Effector CD4-positive, alpha-beta T cell (primary cell): ENCODE measurements at regions not wholly inside any gene's neighbourhood (a gene's known extent, or its start where the extent isn't known, plus 50 kb on each side); places are given as distances from the start of the nearest gene placed in this dataset.

Experiments
- DNase-seq: peaks from one replicate; pipeline ENCODE4 v3.0.0-alpha.2; 2020

DNA sequence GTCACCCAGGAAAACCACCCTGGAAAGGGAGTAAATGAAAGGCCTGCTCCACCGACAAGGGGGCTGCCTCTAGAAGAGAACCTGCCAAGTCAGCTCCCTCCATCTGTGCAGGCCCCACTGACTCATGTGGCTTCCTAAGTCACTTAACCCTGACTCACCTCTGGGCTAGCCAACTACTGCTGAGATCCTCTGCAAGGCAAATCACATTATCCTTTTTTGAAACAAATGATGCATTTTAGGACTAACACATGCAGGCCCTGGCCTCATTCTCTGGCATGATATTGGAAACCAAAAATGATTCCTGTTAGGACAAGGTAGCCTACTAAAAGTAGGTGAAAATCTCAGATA lies 474.6 kb downstream of the EPHA4 start:
- no peak for DNase-seq

GRCh38 chr2:221097949-221098348 lies 474.2 kb downstream of the EPHA4 start:
- DNase-seq = no peak

GRCh38 chr2:221100467-221101089 lies 471.5 kb downstream of the EPHA4 start:
- no peak for DNase-seq

DNA sequence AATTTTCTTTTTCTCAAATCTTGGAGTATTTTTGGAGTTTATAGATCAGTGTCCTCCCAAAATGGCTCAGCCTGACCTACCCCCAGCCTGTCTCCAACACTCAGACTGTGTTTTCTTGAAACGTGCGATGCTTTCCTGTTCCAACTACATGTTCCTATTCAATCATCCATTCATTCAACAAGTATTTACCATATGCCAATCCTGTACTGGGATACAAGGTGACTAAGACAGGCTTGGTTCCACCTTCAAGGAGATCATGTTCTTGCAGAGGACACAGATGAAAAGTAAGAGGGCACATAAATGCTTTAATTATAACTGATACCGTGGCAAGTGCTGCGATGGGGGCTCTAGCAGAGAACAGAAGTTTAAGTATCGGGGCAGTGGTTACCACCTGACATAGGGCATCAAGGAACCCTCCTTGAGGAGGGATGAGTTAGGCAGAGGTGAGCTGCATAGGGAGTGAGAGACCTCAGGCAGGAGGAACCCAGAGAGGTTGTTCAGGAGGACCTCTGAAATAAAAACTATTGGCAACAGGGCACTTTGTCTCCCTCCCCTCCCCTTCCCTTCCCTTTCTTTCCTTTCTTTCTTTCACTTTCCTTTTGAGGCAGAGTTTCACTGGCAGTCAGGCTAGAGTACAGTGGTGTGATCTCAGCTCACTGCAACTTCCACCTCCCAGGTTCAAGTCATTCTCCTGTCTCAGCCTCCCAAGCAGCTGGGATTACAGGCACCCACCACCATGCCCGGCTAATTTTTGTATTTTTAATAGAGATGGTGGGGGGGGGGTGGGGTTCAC lies 469.0 kb downstream of the EPHA4 start:
- no peak for DNase-seq

- no peak for DNase-seq
Measured at GRCh38 chr2:221103930-221104329, 468.2 kb downstream of the EPHA4 start.

GRCh38 chr2:221104361-221104811 lies 467.7 kb downstream of the EPHA4 start:
- DNase-seq = no peak

DNA sequence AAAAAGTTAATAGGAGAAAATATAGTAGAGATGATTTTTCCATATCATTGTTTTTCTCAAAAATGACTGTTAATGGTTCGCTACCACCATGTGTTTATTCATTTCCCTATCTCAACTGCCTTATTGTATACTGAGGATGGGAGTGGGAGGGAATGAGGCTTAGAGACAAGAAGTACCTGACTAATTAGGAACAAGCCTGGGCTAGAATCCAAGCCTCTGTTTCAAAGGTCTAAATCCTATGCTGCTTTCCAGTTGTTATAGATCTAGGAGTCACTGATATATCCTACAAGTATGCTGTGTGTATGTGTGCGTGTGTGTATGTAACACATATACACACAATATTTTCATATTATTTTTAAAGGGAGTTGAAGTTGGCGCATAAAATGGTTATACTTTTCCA lies 465.9 kb downstream of the EPHA4 start:
- no peak for DNase-seq

DNA sequence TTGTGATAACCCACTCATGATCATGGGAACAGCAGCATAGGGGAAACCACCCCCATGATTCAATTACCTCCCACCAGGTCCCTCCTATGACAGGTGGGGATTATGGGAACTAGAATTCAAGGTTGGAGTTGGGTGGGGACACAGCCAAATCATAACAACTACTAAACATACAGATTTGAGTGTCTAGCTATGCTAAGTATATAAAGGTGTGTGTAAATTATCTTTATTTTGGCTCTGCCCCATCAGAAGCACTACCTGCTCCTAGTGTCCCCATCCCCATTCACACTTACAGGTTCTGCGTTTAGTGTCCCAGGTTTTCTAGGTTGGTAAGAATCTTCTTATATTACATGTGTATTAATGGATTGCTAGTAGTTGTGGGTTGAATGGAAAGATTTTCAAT lies 464.7 kb downstream of the EPHA4 start:
- DNase-seq = no peak

DNA sequence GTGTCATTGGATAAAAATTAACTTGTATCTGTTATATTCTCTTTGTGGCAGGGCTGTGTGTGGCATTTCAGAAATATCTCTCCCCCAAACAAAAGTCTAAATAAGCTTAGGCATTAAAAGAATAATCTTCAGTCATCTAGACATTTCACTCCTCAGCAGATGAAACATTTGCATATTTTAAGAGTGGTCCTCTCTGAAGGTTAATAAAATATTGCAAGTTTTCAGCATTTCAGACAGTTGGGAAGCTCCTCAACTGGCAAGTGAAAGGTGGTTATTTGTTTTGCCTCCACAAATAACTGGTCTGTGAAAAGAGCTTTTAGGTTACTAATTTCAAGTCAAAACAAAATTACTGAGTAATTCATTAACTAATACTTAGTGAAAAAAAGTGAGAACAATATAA lies 462.6 kb downstream of the EPHA4 start:
- no peak for DNase-seq

- DNase-seq = no peak
Measured at GRCh38 chr2:221111739-221112138, 460.4 kb downstream of the EPHA4 start.

GRCh38 chr2:221112744-221113143 lies 459.4 kb downstream of the EPHA4 start:
- DNase-seq = no peak

DNA sequence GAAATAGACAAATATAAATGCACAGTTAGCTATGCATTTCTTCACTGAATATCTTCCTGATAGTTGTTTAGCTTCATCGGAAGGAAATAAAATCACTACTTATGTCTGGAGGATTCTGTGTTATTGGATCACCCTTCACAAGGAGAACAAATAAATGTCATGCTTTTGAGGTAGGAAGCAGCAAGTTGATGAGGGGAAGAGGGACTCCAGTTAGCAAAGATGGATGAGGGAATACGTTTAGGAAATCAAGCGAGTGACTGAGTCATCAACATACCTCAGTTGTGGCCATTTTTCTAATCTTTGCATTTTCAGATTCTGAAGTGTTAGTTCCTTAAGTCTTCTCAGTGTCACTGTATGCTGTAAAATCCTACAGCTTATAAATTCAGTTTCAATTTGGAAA lies 456.2 kb downstream of the EPHA4 start:
- no peak for DNase-seq

DNA sequence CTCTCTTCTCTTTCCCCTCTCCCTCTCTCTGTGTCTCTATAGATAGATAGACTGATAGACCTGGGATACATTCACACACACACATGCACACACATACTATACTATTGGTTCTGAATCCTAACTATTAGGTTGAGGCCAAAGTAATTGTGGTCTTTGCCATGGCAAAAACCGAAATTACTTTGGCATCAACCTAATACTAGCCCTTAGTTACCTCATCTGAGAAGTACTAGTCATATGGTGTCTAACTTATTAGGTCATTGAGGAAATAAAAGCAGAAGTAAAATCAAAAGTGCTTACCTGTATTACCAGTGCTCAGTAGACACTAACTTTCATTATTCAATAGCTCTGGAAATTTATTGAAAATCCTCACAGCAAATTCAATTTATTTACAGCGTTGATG lies 451.5 kb downstream of the EPHA4 start:
- DNase-seq = no peak

DNA sequence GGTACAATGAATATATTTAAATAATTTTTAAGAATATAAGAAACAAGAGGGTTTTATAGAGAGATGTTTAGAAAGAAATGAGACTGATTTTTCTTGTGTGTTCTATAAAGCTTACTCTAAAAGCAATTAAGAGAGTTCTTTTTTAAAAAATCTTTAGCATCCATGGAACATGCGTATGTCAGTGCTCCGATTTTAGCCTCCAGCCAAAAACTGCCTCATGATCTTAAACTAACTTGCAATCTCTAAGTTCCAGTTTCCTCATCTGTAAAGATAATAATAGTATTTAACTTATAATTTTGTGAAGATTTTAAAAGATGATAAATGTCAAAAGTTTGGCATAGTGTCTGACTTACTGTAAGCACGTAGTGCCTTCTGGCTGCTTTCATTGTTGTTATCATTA lies 448.7 kb downstream of the EPHA4 start:
- DNase-seq = no peak

- DNase-seq = no peak
Measured at GRCh38 chr2:221124532-221125240, 447.4 kb downstream of the EPHA4 start.

DNA sequence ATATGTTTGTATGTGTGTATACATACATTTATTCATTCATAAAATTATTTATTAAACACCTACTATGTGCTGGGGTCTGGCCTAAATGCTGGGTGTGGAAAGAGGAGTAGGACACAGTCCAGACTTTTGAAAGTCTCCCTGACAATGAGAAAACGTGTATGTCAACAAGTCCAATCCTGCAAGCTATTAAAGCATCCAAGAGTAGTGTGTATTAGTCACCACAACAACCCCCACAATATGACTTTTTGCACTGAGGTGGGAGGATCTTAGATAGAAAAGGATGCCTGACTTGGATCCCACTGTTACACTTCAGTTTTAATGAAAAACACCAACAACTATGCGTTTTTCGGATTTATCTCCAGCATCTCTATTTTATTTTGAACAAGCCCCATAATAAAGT lies 446.4 kb downstream of the EPHA4 start:
- DNase-seq = no peak

DNA sequence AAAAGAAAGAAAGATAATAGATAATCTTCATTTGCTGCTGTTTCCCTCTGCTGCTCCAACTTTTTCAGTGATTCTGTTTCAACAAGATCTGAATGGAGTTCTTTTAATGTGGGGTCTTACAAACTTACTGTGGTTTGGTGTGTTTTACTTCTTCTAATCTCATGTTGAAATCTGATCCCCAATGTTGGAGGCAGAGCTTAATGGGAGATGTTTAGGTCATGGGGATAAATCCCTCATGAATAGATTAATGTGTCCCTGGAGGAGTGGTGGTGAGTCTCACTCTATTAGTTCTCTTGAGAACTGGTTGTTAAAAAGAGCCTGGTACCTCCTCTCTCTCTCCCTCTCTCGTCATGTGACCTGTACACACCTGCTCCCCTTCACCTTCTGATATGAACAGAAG lies 442.4 kb downstream of the EPHA4 start:
- no peak for DNase-seq

DNA sequence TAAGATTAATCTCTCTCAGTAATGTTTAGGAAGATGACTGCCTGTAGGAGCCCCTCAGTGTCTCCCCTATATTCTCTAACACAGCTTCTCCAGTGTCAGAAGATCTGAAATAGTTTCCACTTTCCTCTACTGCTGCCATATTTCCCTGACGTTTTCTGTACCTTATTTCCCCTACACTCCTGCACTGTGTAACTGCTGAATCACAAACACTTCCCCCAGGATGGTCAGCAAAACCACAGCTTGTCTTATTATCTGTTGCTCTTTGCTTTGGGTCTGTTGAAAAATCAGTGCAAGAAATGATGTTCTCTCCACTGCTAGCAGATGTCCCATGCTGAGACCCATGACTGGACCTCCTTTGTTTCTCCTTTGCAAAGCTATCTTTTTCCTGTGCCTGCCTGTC lies 441.7 kb downstream of the EPHA4 start:
- no peak for DNase-seq

- no peak for DNase-seq
Measured at GRCh38 chr2:221133941-221134340, 438.2 kb downstream of the EPHA4 start.

DNA sequence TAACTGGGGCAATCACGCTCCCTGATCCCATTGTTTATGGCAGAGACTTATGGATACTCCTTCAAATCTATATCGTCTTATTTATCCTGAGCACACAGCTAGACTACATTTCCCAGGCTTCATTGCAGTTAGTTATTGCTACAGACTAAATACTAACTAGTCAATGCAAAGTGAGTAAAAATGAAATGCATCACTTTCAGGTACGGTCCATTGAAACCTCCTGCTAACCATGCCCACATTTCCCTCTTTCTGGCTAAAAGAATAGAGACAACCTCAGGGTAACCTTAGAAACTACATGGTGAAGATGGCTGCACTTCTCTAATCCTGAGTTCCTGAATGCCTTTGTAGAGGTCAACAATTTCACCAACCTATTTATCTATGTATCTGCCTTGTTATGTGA lies 437.4 kb downstream of the EPHA4 start:
- no peak for DNase-seq

GRCh38 chr2:221135699-221136098 lies 436.4 kb downstream of the EPHA4 start:
- no peak for DNase-seq

DNA sequence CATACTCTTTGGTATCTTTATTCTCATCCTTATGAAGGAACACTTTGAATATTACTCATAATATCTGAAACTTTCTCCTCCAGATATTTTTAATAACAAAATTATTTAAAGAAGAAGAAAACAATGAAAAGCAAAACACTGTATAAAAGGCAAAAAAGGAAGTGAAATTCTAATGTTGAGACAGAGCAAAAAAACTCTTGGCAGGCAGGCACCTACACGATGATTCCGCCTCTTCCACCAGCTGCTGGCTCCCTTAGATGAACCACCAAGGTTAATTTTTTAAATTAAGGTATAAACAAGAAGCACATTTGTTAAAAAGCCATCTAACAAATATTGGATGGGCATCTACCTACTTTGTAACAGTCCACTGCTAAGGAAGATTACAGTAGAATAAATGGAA lies 434.7 kb downstream of the EPHA4 start:
- DNase-seq = no peak

DNA sequence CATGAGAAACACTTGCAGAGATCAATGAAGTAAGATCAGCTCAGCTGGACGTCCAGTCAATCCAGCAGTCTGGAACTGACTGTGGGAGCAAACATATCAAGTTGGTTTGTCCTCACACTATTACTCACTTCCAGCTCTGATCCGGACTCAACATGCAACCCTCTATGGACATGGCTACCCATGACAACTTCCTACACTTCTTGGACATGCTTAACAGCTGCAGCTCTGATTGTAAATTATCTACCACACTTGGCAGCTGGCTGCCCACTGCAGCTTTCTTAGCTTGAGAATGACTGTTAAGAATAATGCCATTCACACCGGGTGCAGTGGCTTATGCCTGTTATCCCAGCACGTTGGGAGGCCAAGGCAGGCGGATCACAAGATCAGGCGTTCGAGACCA lies 429.8 kb downstream of the EPHA4 start:
- DNase-seq = no peak

DNA sequence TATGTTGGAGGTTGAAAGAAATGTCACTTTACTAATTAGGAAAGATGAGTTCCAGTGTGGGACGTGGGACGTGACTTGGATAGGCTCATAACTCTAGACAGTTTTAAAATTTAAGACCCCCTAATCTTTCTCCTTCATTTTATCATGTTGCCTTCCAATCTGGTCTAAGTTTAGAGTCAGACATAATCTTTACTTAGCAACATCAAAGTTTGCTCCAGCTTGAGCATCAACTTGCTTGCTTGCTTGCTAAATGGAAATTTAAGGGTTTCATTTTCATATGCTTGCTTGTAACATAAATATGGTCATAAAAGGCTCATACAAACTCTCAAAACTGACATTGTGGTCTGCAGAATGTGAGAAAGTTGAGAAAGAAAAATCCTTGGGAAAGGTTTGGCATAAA lies 428.9 kb downstream of the EPHA4 start:
- DNase-seq = no peak
